Loucy (cell line): ENCODE measurements at regions not wholly inside any gene's neighbourhood (a gene's known extent, or its start where the extent isn't known, plus 50 kb on each side); places are given as distances from the start of the nearest gene placed in this dataset.

Experiments used
- H2AFZ ChIP-seq: fragments of 200-600 bp; sonication (generic); 2 replicates; pipeline ENCODE4 v1.6.0; 2016; ENCODE audit warnings: antibody characterized with exemption, mild to moderate bottlenecking, low read length, moderate library complexity
- H3F3A ChIP-seq: fragments of 200-600 bp; 2 replicates; pipeline ENCODE4 v1.6.0; 2016; ENCODE audit warnings: antibody characterized with exemption, low read depth, mild to moderate bottlenecking
- H3K27me3 ChIP-seq: fragments of 200-600 bp; sonication (generic); 2 replicates; pipeline ENCODE4 v1.6.1; 2014; ENCODE audit warnings: low read length, mild to moderate bottlenecking; ENCODE audit not compliant: insufficient read depth, poor library complexity, severe bottlenecking
- H3K36me3 ChIP-seq: fragments of 200-600 bp; sonication (generic); 2 replicates; pipeline ENCODE4 v1.6.1; 2016; ENCODE audit warnings: low read length; ENCODE audit not compliant: insufficient read depth
- H3K4me1 ChIP-seq: fragments of 200-600 bp; sonication (generic); 2 replicates; pipeline ENCODE4 v1.5.1; 2014; ENCODE audit warnings: low read length, mild to moderate bottlenecking; ENCODE audit not compliant: insufficient read depth, poor library complexity, severe bottlenecking
- H3K4me2 ChIP-seq: fragments of 200-600 bp; sonication (generic); 2 replicates; pipeline ENCODE4 v1.6.0; 2014; ENCODE audit warnings: antibody characterized with exemption, low read length, low read depth, mild to moderate bottlenecking; ENCODE audit not compliant: poor library complexity, severe bottlenecking
- H3K4me3 ChIP-seq: fragments of 200-600 bp; sonication (generic); 2 replicates; pipeline ENCODE4 v1.5.1; 2014; ENCODE audit warnings: low read length, mild to moderate bottlenecking, mixed read lengths; ENCODE audit not compliant: poor library complexity, severe bottlenecking
- H3K79me2 ChIP-seq: fragments of 200-600 bp; sonication (generic); 2 replicates; pipeline ENCODE4 v1.6.1; 2014; ENCODE audit warnings: low read length; ENCODE audit not compliant: insufficient read depth
- H3K9ac ChIP-seq: fragments of 200-600 bp; sonication (generic); 2 replicates; pipeline ENCODE4 v1.6.0; 2014; ENCODE audit warnings: mild to moderate bottlenecking, low read depth, low read length, moderate library complexity; ENCODE audit not compliant: poor library complexity, severe bottlenecking
- H3K9me2 ChIP-seq: fragments of 200-600 bp; sonication (generic); replicated peaks from 2 replicates; pipeline ENCODE4 v1.6.1; 2016; ENCODE audit warnings: low read depth, low read length, mixed read lengths
- H3K9me3 ChIP-seq: fragments of 200-600 bp; sonication (generic); 2 replicates; pipeline ENCODE4 v1.6.1; 2014; ENCODE audit warnings: mild to moderate bottlenecking, antibody characterized with exemption, low read length, low read depth; ENCODE audit not compliant: insufficient read depth
- H4K20me1 ChIP-seq: fragments of 200-600 bp; sonication (generic); 2 replicates; pipeline ENCODE4 v1.6.0; 2014; ENCODE audit warnings: antibody characterized with exemption, low read length, mild to moderate bottlenecking; ENCODE audit not compliant: insufficient read depth, poor library complexity, severe bottlenecking
- EZH2phosphoT487 ChIP-seq: fragments of 200-600 bp; IDR thresholded peaks from 2 replicates; pipeline ENCODE4 v1.6.1; 2018; ENCODE audit warnings: antibody characterized with exemption, mild to moderate bottlenecking, moderate library complexity, borderline replicate concordance
- TF ChIP-seq, protein P1 (sequence below): fragments of 200-600 bp; sonication (generic); conservative IDR thresholded peaks from 2 replicates; pipeline ENCODE4 v1.5.1; 2014; ENCODE audit warnings: mild to moderate bottlenecking, antibody characterized with exemption, low read length

- Histone ChIP-seq H3K79me2 (no peaks in the 10 kb centered on the region), H3K4me2 (no peak overlapping the region), H3K4me1 (no peaks in the 10 kb centered on the region), H4K20me1 (no peaks in the 10 kb centered on the region), H2AFZ (no peak overlapping the region), H3F3A (no peaks in the 10 kb centered on the region), H3K36me3 (no peaks in the 10 kb centered on the region), H3K9me3 (no peaks in the 10 kb centered on the region), H3K9me2 (no peaks in the 10 kb centered on the region), H3K4me3 (no peak overlapping the region), H3K9ac (no peak overlapping the region), H3K27me3 (no peaks in the 10 kb centered on the region)
- TF ChIP-seq EZH2phosphoT487 = no peak
- TF ChIP-seq, protein P1, sequence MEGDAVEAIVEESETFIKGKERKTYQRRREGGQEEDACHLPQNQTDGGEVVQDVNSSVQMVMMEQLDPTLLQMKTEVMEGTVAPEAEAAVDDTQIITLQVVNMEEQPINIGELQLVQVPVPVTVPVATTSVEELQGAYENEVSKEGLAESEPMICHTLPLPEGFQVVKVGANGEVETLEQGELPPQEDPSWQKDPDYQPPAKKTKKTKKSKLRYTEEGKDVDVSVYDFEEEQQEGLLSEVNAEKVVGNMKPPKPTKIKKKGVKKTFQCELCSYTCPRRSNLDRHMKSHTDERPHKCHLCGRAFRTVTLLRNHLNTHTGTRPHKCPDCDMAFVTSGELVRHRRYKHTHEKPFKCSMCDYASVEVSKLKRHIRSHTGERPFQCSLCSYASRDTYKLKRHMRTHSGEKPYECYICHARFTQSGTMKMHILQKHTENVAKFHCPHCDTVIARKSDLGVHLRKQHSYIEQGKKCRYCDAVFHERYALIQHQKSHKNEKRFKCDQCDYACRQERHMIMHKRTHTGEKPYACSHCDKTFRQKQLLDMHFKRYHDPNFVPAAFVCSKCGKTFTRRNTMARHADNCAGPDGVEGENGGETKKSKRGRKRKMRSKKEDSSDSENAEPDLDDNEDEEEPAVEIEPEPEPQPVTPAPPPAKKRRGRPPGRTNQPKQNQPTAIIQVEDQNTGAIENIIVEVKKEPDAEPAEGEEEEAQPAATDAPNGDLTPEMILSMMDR = no peak
Measured at GRCh38 chr12:97848051-97848450, 385.4 kb downstream of the RMST start.

DNA sequence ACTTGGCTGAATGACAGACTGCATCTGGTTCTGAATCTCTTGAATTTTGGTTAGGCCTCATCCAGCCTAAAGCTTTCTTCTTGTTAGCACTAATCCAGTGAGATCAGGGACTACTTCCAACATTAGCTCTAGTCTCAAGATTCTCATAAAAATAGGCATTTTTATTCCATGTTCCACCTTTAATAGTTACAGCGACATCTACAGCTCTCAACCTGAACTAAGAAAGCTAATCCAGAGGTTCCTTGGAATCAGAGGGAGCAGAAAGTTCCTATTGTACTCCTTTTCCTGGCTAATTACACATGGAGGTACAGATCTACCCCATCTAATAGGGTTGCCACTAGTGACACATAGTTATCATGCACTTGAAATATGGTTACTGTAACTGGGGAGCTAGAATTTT lies 391.9 kb downstream of the RMST start:
- Histone ChIP-seq H3K36me3 (no peaks in the 10 kb centered on the region), H3K4me3 (no peak overlapping the region), H3F3A (no peaks in the 10 kb centered on the region), H2AFZ (no peak overlapping the region), H3K9ac (no peak overlapping the region), H3K4me1 (no peaks in the 10 kb centered on the region), H3K79me2 (no peaks in the 10 kb centered on the region), H4K20me1 (no peaks in the 10 kb centered on the region), H3K9me2 (no peaks in the 10 kb centered on the region), H3K27me3 (no peaks in the 10 kb centered on the region), H3K9me3 (no peaks in the 10 kb centered on the region), H3K4me2 (no peak overlapping the region)
- TF ChIP-seq, protein P1 = no peak
- TF ChIP-seq EZH2phosphoT487 = no peak

DNA sequence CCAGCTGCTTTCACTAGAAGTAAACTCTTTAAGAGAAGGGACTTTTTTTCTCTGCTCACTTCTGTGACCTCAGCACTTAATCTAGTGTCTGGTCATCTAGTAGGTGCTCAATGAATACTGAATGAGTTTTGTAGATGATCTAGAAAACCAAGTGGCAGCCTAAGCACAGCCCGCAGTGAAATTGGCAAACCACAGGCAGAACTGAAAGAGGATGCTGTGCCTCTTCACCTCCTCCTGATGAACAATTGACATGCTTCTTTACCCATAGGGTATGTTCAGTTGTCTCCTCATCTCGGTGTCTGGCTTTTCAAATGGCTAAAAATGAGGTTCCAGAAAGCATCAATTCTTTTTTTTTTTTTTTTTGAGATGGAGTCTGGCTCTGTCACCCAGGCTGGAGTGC lies 399.5 kb downstream of the RMST start:
- H4K20me1 ChIP-seq = no peaks in the 10 kb centered on the region
- H3K9ac ChIP-seq = no peak overlapping the region
- no peaks in the 10 kb centered on the region for H3K27me3 ChIP-seq
- no peaks in the 10 kb centered on the region for H3K9me3 ChIP-seq
- H3K4me2 ChIP-seq = no peak overlapping the region
- H3K79me2 ChIP-seq = no peaks in the 10 kb centered on the region
- no peaks in the 10 kb centered on the region for H3F3A ChIP-seq
- TF ChIP-seq, protein P1 = no peak
- no peak for TF ChIP-seq EZH2phosphoT487
- H3K4me3 ChIP-seq = no peak overlapping the region
- no peaks in the 10 kb centered on the region for H3K4me1 ChIP-seq
- no peak overlapping the region for H2AFZ ChIP-seq
- no peaks in the 10 kb centered on the region for H3K36me3 ChIP-seq
- H3K9me2 ChIP-seq = no peaks in the 10 kb centered on the region
